ENCODE measurements at regions not wholly inside any gene's neighbourhood (a gene's known extent, or its start where the extent isn't known, plus 50 kb on each side); places are given as distances from the start of the nearest gene placed in this dataset.

DNA sequence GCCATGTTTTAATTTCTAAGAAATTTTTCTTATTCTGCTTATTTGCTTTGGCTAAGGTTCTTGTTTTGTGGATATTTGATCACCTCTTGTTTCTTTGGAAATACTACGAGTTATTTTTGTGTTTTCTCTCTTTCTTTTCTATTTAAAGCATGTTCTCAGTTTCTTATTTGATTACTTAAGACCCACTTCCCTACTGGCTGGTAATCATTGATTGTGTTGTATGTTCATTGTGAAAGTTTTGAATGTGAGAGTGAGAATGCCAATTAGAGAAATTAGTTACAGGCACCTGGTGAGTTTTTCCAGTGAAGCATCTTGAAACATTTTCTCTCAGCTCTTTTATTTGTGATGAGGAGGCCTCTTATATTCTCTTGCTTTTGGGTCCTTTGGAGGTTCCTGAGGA is 226.7 kb upstream of the MC4R start:
- H3K4me3 ChIP-seq (replicated peaks in 1 of 2; ENCODE audit: low read depth in 2 of 2, low read length in 2 of 2), result no peak overlapping the region
- DNase-seq (ENCODE audit: low read depth in 2 of 2), result no peak
- no peak for TF ChIP-seq CTCF (IDR thresholded peaks at IDR 0.05; ENCODE audit: low read depth, low read length)

- H3K4me3 ChIP-seq (replicated peaks in 1 of 2; ENCODE audit: low read depth in 2 of 2, low read length in 2 of 2), result no peak overlapping the region
- no peak for TF ChIP-seq CTCF (IDR thresholded peaks at IDR 0.05; ENCODE audit: low read depth, low read length)
- no peak for DNase-seq (ENCODE audit: low read depth in 2 of 2)
Measured at GRCh38 chr18:60599995-60600394, 227.4 kb upstream of the MC4R start.

DNA sequence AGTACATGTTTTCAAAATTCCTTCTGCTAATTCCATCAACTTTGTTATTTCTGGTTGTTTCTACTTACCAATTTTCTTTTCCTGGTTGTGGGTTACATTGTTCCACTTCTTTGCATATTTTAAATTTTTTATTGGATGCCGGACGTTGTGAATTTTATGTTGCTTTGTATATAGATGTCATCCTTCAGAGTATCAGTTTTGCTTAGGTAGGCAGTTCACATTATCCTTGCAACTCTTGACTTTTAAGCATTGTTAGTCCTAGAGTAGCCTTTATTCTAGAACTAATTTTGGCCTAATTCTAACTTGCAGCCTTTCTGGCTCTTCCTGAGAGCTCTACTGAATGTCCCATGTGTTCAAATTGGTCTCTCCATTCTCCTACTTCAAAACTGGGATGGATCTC is 228.7 kb upstream of the MC4R start:
- DNase-seq (ENCODE audit: low read depth in 2 of 2), result no peak
- TF ChIP-seq CTCF (IDR thresholded peaks at IDR 0.05; ENCODE audit: low read depth, low read length), result no peak
- no peak overlapping the region for H3K4me3 ChIP-seq (replicated peaks in 1 of 2; ENCODE audit: low read depth in 2 of 2, low read length in 2 of 2)

DNA sequence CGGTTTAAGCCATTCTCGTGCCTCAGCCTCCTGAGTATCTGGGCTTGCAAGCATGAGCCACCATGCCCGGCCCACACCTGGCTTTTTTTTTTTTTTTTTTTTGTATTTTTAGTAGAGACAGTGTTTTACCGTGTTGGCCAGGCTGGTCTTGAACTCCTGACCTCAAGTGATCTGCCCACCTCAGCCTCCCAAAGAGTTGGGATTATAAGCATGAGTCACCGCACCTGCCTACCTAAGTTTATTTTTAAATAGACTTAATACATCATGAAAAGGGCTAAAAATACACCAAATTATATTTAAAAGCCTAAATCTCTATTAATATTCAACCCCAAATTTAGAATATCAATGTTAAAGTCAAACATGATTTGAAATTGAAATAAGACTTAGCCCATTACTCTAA is 250.8 kb upstream of the MC4R start:
- no peak overlapping the region for H3K4me3 ChIP-seq (replicated peaks in 1 of 2; ENCODE audit: low read depth in 2 of 2, low read length in 2 of 2)
- DNase-seq (ENCODE audit: low read depth in 2 of 2), result no peak
- no peak for TF ChIP-seq CTCF (IDR thresholded peaks at IDR 0.05; ENCODE audit: low read depth, low read length)

DNA sequence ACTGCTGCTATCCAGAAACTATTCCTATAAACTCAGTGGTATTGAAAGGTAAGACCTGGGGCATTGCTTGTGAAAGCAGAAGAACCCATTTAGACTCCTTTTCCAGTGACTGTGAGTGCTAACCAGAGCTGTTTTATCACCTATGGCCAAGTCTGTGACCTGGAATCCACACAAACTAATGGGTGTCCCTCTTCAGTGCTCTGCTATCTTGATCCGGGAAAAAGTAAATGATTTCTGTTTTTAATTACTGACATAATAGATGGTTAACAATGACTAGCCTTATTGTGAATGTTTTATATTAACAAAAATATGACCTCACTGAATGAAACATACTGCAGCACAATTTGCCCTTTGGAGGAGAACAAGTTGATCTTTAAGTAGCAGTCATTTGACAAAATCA is 251.6 kb upstream of the MC4R start:
- H3K4me3 ChIP-seq (replicated peaks in 1 of 2; ENCODE audit: low read depth in 2 of 2, low read length in 2 of 2), result no peak overlapping the region
- DNase-seq (ENCODE audit: low read depth in 2 of 2), result no peak
- no peak for TF ChIP-seq CTCF (IDR thresholded peaks at IDR 0.05; ENCODE audit: low read depth, low read length)

DNA sequence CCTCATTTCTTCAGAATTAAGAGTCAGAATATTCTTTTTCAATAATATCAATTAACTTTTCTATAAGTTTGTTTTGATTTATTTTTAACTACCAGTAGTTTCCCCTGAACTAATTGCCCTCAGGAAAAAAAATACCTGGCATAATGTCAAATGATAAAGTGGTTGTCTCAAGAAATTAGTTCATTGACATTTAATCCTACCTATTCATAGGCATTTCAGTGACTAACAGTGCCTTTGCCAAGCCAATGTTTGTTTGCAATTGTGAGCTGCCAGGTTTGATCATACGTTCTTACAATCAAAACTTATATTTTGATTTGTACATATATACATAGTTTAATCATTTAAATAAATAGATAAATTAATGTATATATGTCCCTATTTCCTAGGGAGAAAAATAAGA is 267.3 kb upstream of the MC4R start:
- H3K4me3 ChIP-seq (replicated peaks in 1 of 2; ENCODE audit: low read depth in 2 of 2, low read length in 2 of 2), result no peak overlapping the region
- no peak for TF ChIP-seq CTCF (IDR thresholded peaks at IDR 0.05; ENCODE audit: low read depth, low read length)
- DNase-seq (ENCODE audit: low read depth in 2 of 2), result no peak

- TF ChIP-seq CTCF (IDR thresholded peaks at IDR 0.05; ENCODE audit: low read depth, low read length), result no peak
- no peak for DNase-seq (ENCODE audit: low read depth in 2 of 2)
- H3K4me3 ChIP-seq (replicated peaks in 1 of 2; ENCODE audit: low read depth in 2 of 2, low read length in 2 of 2), result no peak overlapping the region
Measured at GRCh38 chr18:60643009-60643408, 270.4 kb upstream of the MC4R start.

Data from cardiac fibroblast (primary cell).